MCF 10A (cell line): ENCODE measurements at regions not wholly inside any gene's neighbourhood (a gene's known extent, or its start where the extent isn't known, plus 50 kb on each side); places are given as distances from the start of the nearest gene placed in this dataset.

ENCODE experiments used
- BruUV-seq: library from RNA; stranded (reverse); fragments of 400-500 nt; replicated peaks from 2 replicates; lab custom pipeline; 2021; lab: Mats Ljungman, UMichigan
- CTCF ChIA-PET: fragments of 300-600 bp; sonication (Branson Sonifier 250); formaldehyde crosslinking; extraction: SDS; loops from one replicate; lab custom pipeline; 2021; ENCODE audit warnings: antibody characterized with exemption, inconsistent platforms; lab: Yijun Ruan, JAX
- POLR2A ChIA-PET: fragments of 300-600, 350-650 bp; sonication (Branson Sonifier 250); formaldehyde crosslinking; extraction: SDS; loops from one replicate; lab custom pipeline; 2020; ENCODE audit warnings: antibody characterized with exemption, inconsistent platforms; lab: Yijun Ruan, JAX
- DNase-seq: peaks from one replicate; pipeline ENCODE4 v3.0.0-alpha.2; 2018; ENCODE audit not compliant: unreplicated experiment
- H3K27ac Mint-ChIP-seq: one replicate; pipeline ENCODE4 v1.8.0; 2022; ENCODE audit warnings: mild to moderate bottlenecking, low read depth, mixed read lengths; ENCODE audit not compliant: unreplicated experiment
- H3K27me3 Mint-ChIP-seq: one replicate; pipeline ENCODE4 v1.8.0; 2022; ENCODE audit warnings: mixed read lengths; ENCODE audit not compliant: insufficient read depth, unreplicated experiment
- H3K36me3 Mint-ChIP-seq: one replicate; pipeline ENCODE4 v1.8.0; 2022; ENCODE audit warnings: mild to moderate bottlenecking, moderate library complexity, mixed read lengths; ENCODE audit not compliant: insufficient read depth, unreplicated experiment
- H3K4me1 Mint-ChIP-seq: one replicate; pipeline ENCODE4 v1.8.0; 2022; ENCODE audit warnings: mixed read lengths; ENCODE audit not compliant: insufficient read depth, unreplicated experiment
- H3K4me3 Mint-ChIP-seq: one replicate; pipeline ENCODE4 v1.8.0; 2022; ENCODE audit warnings: mild to moderate bottlenecking, moderate library complexity, mixed read lengths; ENCODE audit not compliant: unreplicated experiment
- H3K9me3 Mint-ChIP-seq: one replicate; pipeline ENCODE4 v1.8.0; 2022; ENCODE audit warnings: mixed read lengths; ENCODE audit not compliant: unreplicated experiment
- intact Hi-C: fragments of 100-400 bp; cut with micrococcal nuclease; formaldehyde crosslinking; loops from 2 replicates; pipeline ENCODE4 v1.14.1; 2022
- TF ChIP-seq, protein P1 (sequence below): fragments of 200-600 bp; IDR thresholded peaks from one replicate; pipeline ENCODE4 v1.8.0; 2022; ENCODE audit warnings: antibody characterized with exemption, mild to moderate bottlenecking; ENCODE audit not compliant: unreplicated experiment

DNA sequence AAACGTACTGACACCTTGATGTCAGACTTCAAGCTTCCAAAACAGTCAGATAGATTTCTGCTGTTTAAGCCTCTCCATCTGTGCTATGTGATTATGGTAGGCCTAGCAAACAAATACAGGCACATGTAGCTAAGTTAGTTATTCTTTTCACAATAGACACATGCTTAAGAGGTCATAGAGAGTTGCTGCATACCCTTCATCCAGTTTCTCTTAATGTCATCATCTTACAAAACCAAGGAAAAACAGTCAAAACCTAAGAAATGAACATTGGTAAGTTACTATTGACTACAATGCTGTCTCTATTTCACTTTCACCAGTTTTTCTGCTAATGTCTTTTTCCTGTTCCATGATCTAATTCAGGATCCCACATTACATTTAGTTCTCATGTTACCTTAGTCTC, 946.8 kb downstream of the TUSC7 start:
- Mint-ChIP-seq H3K27me3 (no peaks in the 10 kb centered on the region), H3K36me3 (no peaks in the 10 kb centered on the region), H3K27ac (no peak overlapping the region), H3K4me3 (no peak overlapping the region), H3K9me3 (no peaks in the 10 kb centered on the region), H3K4me1 (peaks cover 6% of the 10 kb centered on the region)
- ChIA-PET CTCF (interaction anchor here (0.6 kb wide), 1 partner anchor 721 kb away, joined by 3 read pairs; no protein-coding TSS in a partner anchor), POLR2A (no interaction called here)
- DNase-seq: no peak
- intact Hi-C loops: no loop called here
- no TSS peak for BruUV-seq
- TF ChIP-seq, protein P1, sequence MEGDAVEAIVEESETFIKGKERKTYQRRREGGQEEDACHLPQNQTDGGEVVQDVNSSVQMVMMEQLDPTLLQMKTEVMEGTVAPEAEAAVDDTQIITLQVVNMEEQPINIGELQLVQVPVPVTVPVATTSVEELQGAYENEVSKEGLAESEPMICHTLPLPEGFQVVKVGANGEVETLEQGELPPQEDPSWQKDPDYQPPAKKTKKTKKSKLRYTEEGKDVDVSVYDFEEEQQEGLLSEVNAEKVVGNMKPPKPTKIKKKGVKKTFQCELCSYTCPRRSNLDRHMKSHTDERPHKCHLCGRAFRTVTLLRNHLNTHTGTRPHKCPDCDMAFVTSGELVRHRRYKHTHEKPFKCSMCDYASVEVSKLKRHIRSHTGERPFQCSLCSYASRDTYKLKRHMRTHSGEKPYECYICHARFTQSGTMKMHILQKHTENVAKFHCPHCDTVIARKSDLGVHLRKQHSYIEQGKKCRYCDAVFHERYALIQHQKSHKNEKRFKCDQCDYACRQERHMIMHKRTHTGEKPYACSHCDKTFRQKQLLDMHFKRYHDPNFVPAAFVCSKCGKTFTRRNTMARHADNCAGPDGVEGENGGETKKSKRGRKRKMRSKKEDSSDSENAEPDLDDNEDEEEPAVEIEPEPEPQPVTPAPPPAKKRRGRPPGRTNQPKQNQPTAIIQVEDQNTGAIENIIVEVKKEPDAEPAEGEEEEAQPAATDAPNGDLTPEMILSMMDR: no peak

DNA sequence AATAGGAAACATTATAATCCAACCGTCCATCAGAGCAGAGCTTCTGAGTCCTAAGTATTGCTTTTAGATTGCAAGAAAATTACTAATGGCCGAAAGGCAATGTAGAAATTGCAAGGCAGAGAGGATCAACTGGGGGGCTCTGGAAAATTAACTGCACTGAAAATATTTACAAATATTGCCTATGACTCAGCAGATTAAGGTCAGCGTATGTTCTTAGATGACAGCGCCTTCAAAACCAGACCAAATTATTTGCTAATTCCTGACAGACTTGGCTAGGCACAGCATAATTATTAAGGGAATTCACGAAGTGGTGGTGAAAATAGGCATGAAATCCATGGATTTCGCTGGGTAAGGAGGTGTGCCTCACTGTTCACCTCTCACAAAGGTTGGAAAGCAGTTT, 947.7 kb downstream of the TUSC7 start:
- Mint-ChIP-seq H3K9me3 (no peaks in the 10 kb centered on the region), H3K36me3 (no peaks in the 10 kb centered on the region), H3K4me1 (peaks cover 13% of the 10 kb centered on the region), H3K27me3 (no peaks in the 10 kb centered on the region), H3K4me3 (no peak overlapping the region), H3K27ac (no peak overlapping the region)
- BruUV-seq: no TSS peak
- intact Hi-C loops: no loop called here
- no peak for DNase-seq
- TF ChIP-seq, protein P1: no peak
- POLR2A ChIA-PET: no interaction called here
- CTCF ChIA-PET: no interaction called here

DNA sequence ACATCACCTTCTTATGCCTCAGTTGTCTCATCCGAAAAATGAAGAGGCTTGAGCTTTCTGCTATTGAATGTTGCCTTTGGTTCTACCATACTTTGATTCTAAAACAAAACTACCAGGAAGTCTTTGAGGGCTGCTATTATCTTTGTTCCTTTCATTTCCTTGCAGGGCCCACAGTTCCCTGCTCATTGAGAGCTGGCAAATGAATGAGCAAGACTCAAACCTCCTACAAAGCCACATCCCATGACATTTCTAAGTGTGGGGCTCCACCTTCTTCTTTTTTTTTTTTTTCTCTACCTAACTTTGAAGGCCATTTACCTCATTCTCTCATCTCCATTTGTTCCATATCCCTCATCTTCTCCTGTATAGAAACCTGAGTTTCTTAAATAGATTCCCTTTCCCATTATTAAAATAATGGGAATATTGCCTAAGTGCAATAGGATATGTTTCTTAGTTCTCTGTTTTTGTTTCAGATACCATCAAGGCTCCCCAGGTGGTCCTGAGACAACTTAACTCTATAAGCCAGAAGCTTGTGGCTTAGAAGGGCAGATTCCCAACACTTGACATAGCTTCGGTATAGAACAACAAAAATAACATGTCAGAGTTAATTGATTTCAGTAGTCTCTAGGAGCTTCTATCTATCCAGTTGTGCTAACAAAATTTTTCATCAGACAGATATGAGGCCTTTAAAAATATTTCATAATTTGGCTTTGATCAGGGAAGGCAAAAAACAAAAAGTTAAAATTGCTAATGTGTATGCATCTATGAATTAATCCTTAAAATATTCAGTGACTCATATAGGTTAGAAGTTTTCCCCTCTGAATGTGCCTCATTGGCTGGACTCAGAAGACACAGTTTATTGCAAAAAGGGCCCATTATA, 951.6 kb downstream of the TUSC7 start:
- TF ChIP-seq, protein P1: no peak
- DNase-seq: no peak
- Mint-ChIP-seq H3K4me3 (no peak overlapping the region), H3K27me3 (no peaks in the 10 kb centered on the region), H3K36me3 (no peaks in the 10 kb centered on the region), H3K9me3 (no peaks in the 10 kb centered on the region), H3K27ac (no peak overlapping the region), H3K4me1 (peaks cover 21% of the 10 kb centered on the region)
- intact Hi-C loops: no loop called here
- ChIA-PET POLR2A (interaction anchor here (1.3 kb wide), 1 partner anchor 9 kb away, joined by 6 read pairs; no protein-coding TSS in a partner anchor), CTCF (interaction anchor here (0.6 kb wide), 1 partner anchor 44 kb away, joined by 3 read pairs; no protein-coding TSS in a partner anchor)
- no TSS peak for BruUV-seq

DNA sequence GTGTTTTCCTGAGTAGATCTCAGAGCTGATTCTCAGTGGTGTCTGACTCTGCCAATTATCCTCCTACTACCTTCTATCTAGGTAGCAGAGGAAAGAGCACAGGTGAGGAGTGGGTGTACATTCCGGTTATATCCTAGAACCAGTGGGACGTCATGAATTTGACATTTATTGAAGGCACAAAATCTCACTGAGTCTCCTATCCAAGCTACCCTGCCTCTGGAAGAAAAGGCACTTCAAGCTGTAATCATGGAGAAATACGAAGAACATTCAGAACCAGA, 952.2 kb downstream of the TUSC7 start:
- BruUV-seq: no TSS peak
- intact Hi-C loops: no loop called here
- no peak for DNase-seq
- H3K27ac Mint-ChIP-seq: no peak overlapping the region
- H3K4me1 Mint-ChIP-seq: peaks cover 21% of the 10 kb centered on the region
- H3K36me3 Mint-ChIP-seq: no peaks in the 10 kb centered on the region
- H3K27me3 Mint-ChIP-seq: no peaks in the 10 kb centered on the region
- H3K4me3 Mint-ChIP-seq: no peak overlapping the region
- ChIA-PET POLR2A (interaction anchor here (1.3 kb wide), 1 partner anchor 8 kb away, joined by 6 read pairs; no protein-coding TSS in a partner anchor), CTCF (no interaction called here)
- TF ChIP-seq, protein P1: no peak
- H3K9me3 Mint-ChIP-seq: no peaks in the 10 kb centered on the region
